Coronary artery (tissue), 2 donors: ENCODE measurements at regions not wholly inside any gene's neighbourhood (a gene's known extent, or its start where the extent isn't known, plus 50 kb on each side); places are given as distances from the start of the nearest gene placed in this dataset.

Experiments
- DNase-seq: peaks from one replicate; pipeline ENCODE4 v3.0.0-alpha.2; 2017; ENCODE audit warnings: low spot score
- H3K27ac ChIP-seq, 2 donors: fragments of 200-600 bp; sonication (generic); one replicate each; pipeline ENCODE4 v1.5.1; 2016 to 2019
- H3K4me3 ChIP-seq: fragments of 200-600 bp; sonication (generic); 2 replicates; pipeline ENCODE4 v1.5.1; 2016; ENCODE audit warnings: mild to moderate bottlenecking, moderate library complexity
- CTCF ChIP-seq: fragments of 200-600 bp; sonication (generic); IDR thresholded peaks from one replicate; pipeline ENCODE4 v1.5.1; 2019; ENCODE audit warnings: antibody characterized with exemption

- no peak overlapping the region for H3K27ac ChIP-seq
- TF ChIP-seq CTCF, result no peak
- no peak for DNase-seq
- H3K4me3 ChIP-seq, result no peak overlapping the region
These were observed 312.1 kb downstream of the SKIDA1 start for GRCh38 chr10:21213381-21213780.

GRCh38 chr10:21212912-21213311 lies 312.6 kb downstream of the SKIDA1 start:
- no peak for DNase-seq
- no peak for TF ChIP-seq CTCF
- Histone ChIP-seq H3K27ac (no peak overlapping the region), H3K4me3 (no peak overlapping the region)

GRCh38 chr10:21212348-21212747 lies 313.1 kb downstream of the SKIDA1 start:
- no peak for TF ChIP-seq CTCF
- Histone ChIP-seq H3K27ac (no peak overlapping the region), H3K4me3 (no peak overlapping the region)
- DNase-seq, result no peak

DNA sequence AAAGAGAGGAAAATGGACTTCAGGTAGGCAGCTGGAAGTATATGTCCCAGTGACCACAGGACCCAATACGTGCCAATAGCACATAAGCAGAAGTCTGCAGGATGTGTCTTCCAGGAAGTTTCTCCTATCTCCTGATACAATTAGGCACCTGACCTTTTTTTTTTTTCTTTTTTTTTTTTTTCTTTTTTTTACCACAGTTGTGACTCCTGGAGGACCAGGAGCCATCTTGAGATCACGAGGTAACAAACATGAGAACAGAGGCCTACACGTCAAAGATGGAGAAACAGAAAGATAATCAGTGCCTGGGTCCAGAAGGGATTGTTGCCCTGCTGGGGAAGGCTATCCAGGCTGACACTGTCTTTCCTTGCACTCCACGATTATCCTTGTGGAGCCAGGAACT lies 312.4 kb upstream of the NEBL start:
- H3K27ac ChIP-seq, result no peak overlapping the region
- H3K4me3 ChIP-seq, result no peak overlapping the region
- TF ChIP-seq CTCF, result no peak
- no peak for DNase-seq

GRCh38 chr10:21208666-21209316 lies 311.7 kb upstream of the NEBL start:
- no peak for DNase-seq

DNA sequence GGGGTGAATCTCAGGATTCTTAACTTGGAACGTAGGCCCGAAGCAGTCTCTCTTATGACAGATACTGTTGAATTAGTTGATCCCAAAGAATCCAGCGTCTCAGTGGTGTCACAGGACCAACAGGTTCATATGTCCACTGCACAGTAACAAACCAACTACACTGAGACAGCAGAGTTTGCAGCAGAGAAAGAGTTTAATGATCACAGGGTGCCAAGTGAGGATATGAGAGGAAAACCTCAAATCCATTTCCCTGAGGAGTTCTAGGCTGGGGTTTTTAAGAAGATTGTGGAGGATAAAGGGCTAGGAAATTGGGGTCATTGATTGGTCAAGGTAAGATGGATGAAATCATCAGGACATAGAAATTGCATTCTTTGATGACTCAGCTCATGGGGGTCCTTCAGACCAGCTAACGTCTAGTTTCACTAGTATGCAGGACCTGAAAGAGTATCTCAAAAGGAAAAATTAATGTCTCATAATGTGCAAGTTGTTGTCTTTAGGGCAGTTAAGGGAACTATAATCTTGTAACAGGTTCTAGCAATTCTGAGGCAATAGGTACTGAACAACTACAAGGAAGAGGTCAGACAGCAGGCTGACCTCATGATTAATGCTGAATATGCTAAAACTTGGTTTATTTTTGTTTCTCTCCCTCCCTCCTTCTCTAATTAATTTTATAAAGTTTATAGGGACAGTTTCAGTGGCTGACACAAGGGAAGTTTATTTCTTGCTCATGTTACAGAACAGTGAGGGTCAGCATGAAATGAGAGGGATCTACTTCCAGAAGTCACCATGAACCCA lies 310.9 kb upstream of the NEBL start:
- TF ChIP-seq CTCF, result no peak
- Histone ChIP-seq H3K27ac (no peak overlapping the region), H3K4me3 (no peak overlapping the region)
- no peak for DNase-seq

More at GRCh38 chr10:21208666-21209316, 311.7 kb upstream of the NEBL start:
- Histone ChIP-seq H3K27ac (no peak overlapping the region), H3K4me3 (no peak overlapping the region)
- TF ChIP-seq CTCF, result no peak

DNA sequence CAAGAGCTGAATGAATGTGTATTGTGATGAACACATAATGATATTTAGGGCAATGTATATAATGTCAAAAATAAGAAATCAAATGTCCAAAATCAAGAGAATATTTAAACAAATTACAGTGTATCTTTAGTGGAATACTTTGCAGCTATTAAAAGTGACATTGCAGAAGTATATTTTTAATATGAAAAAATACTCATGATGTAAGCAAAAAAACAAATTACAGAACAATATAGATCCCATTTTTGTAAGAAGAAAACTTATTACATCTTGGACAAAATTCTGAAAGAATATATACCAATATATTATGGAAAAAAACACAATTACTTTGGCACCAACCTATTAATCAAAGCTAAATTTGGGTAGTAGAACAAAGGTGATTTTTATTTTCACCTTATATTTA lies 308.2 kb upstream of the NEBL start:
- no peak for TF ChIP-seq CTCF
- H3K27ac ChIP-seq, result no peak overlapping the region
- H3K4me3 ChIP-seq, result no peak overlapping the region
- no peak for DNase-seq
